Stomach (tissue), 4 donors: ENCODE measurements at regions not wholly inside any gene's neighbourhood (a gene's known extent, or its start where the extent isn't known, plus 50 kb on each side); places are given as distances from the start of the nearest gene placed in this dataset.

Experiments
- EP300 ChIP-seq: sonication (generic); formaldehyde crosslinking; IDR thresholded peaks from one replicate; pipeline ENCODE4 v1.6.1; 2017; ENCODE audit warnings: antibody characterized with exemption
- POLR2A ChIP-seq, 4 donors: fragments of 450-650 bp; IDR thresholded peaks; one replicate each; pipeline ENCODE4 v1.6.1; 2016; ENCODE audit warnings: antibody characterized with exemption in 4 of 4, control low read depth in 2 of 4, mild to moderate bottlenecking in 1 of 4, moderate library complexity in 1 of 4
- POLR2AphosphoS5 ChIP-seq, 3 donors: sonication (generic); formaldehyde crosslinking; IDR thresholded peaks; one replicate each; pipeline ENCODE4 v1.6.1; 2016; ENCODE audit warnings: antibody characterized with exemption in 3 of 3
- TF ChIP-seq, protein P1 (sequence below), 7 experiments: fragments of 450-650 bp in 4 of 7; fragments of 200-600 bp in 3 of 7; sonication (generic) in 3 of 7; IDR thresholded peaks; one replicate each; pipeline ENCODE4 v1.5.1; 2016 to 2019; ENCODE audit warnings: antibody characterized with exemption in 7 of 7, control low read depth in 2 of 7, mild to moderate bottlenecking in 1 of 7

DNA sequence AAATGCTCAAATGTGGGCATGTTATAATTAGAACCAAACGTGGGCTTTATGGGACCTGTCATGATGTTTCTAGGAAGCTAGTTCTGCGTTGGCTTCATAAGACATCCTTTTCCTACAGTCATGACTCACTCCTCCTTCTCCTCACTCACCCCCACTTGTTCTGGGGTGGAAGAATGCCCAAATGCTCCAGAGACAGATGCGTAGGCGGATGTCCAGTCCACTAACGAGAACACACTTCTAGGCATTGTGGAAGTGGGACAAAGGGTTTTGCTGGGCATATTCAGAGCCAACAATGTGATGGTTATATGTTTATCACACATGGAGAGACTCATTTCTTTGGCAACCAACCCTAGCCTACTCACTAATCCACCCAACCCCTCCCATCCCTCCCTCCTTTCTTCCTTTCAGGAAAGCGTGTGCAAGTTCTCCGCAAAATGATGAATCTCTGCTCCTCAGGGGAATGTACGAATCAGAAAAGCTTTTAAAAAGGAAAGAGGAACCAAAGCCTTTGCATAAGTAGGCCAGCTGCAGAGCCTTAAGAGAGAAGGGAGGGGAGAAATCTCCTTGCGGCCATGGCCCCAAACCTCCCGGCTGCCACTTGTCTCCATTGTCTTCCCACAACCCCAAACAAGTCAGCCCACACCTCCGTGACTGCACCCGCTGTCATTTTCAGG is 123.0 kb upstream of the SPRED1 start:
- TF ChIP-seq, protein P1, sequence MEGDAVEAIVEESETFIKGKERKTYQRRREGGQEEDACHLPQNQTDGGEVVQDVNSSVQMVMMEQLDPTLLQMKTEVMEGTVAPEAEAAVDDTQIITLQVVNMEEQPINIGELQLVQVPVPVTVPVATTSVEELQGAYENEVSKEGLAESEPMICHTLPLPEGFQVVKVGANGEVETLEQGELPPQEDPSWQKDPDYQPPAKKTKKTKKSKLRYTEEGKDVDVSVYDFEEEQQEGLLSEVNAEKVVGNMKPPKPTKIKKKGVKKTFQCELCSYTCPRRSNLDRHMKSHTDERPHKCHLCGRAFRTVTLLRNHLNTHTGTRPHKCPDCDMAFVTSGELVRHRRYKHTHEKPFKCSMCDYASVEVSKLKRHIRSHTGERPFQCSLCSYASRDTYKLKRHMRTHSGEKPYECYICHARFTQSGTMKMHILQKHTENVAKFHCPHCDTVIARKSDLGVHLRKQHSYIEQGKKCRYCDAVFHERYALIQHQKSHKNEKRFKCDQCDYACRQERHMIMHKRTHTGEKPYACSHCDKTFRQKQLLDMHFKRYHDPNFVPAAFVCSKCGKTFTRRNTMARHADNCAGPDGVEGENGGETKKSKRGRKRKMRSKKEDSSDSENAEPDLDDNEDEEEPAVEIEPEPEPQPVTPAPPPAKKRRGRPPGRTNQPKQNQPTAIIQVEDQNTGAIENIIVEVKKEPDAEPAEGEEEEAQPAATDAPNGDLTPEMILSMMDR (IDR thresholded peaks at IDR 0.05), result no peak
- TF ChIP-seq POLR2AphosphoS5 (IDR thresholded peaks at IDR 0.05), result peak; percentile 43 to 88 (median 74)
- no peak for TF ChIP-seq EP300
- no peak for TF ChIP-seq POLR2A (IDR thresholded peaks at IDR 0.05)
